Keratinocyte (primary cell): ENCODE measurements at regions not wholly inside any gene's neighbourhood (a gene's known extent, or its start where the extent isn't known, plus 50 kb on each side); places are given as distances from the start of the nearest gene placed in this dataset.

Source experiments
- DNase-seq: peaks from one replicate; pipeline ENCODE4 v3.0.0-alpha.2; 2011; ENCODE audit warnings: low read depth, missing footprints, low spot score
- FAIRE-seq: peaks from 2 replicates; lab custom pipeline; 2011; peaks lifted over from hg19 to GRCh38; lab: Jason Lieb, UNC
- H2AFZ ChIP-seq: 2 replicates; pipeline ENCODE4 v1.6.0; 2012; ENCODE audit warnings: low read length, control low read depth, inconsistent platforms; ENCODE audit not compliant: control insufficient read depth
- H3K27ac ChIP-seq: 2 replicates; pipeline ENCODE4 v1.5.1; 2011; ENCODE audit warnings: low read length; ENCODE audit not compliant: control insufficient read depth, insufficient read depth
- H3K27me3 ChIP-seq: 3 replicates; pipeline ENCODE4 v1.6.0; 2011; ENCODE audit warnings: low read length; ENCODE audit not compliant: control insufficient read depth, insufficient read depth; ENCODE audit errors: extremely low read depth
- H3K36me3 ChIP-seq, 2 experiments: 2 replicates in 1 of 2; 3 replicates in 1 of 2; pipeline ENCODE4 v1.5.1; 2011; ENCODE audit warnings: low read length in 2 of 2, mild to moderate bottlenecking in 1 of 2; ENCODE audit not compliant: control insufficient read depth in 2 of 2, insufficient read depth in 2 of 2; ENCODE audit errors: extremely low read depth in 1 of 2
- H3K4me1 ChIP-seq: 3 replicates; pipeline ENCODE4 v1.5.1; 2011; ENCODE audit warnings: low read length; ENCODE audit not compliant: control insufficient read depth, insufficient read depth; ENCODE audit errors: extremely low read depth
- H3K4me2 ChIP-seq: 3 replicates; pipeline ENCODE4 v1.6.0; 2011; ENCODE audit warnings: low read depth, low read length; ENCODE audit not compliant: control insufficient read depth, insufficient read depth; ENCODE audit errors: extremely low read depth
- H3K4me3 ChIP-seq, 3 experiments: fragments of 200-600 bp in 1 of 3; sonication (generic) in 1 of 3; 2 replicates in 2 of 3; 3 replicates in 1 of 3; pipeline ENCODE4 v1.5.1; 2011 to 2016; ENCODE audit warnings: low read length in 3 of 3, mild to moderate bottlenecking in 3 of 3, control low read depth in 2 of 3, inconsistent platforms in 1 of 3, low read depth in 1 of 3, mixed read lengths in 1 of 3, mixed run types in 1 of 3, moderate library complexity in 1 of 3; ENCODE audit not compliant: control insufficient read depth in 2 of 3, insufficient read depth in 2 of 3; ENCODE audit errors: extremely low read depth in 1 of 3
- H3K79me2 ChIP-seq: 2 replicates; pipeline ENCODE4 v1.6.0; 2012; ENCODE audit warnings: low read length; ENCODE audit not compliant: control insufficient read depth, insufficient read depth
- H3K9ac ChIP-seq: 3 replicates; pipeline ENCODE4 v1.6.0; 2011; ENCODE audit warnings: low read length; ENCODE audit not compliant: control insufficient read depth, insufficient read depth; ENCODE audit errors: extremely low read depth
- H3K9me1 ChIP-seq: 3 replicates; pipeline ENCODE4 v1.6.0; 2011; ENCODE audit warnings: low read length; ENCODE audit not compliant: control insufficient read depth, insufficient read depth; ENCODE audit errors: extremely low read depth
- H3K9me3 ChIP-seq: 2 replicates; pipeline ENCODE4 v1.5.1; 2012; ENCODE audit warnings: low read depth, low read length; ENCODE audit not compliant: control insufficient read depth
- H4K20me1 ChIP-seq: 3 replicates; pipeline ENCODE4 v1.6.0; 2011; ENCODE audit warnings: low read length; ENCODE audit not compliant: control insufficient read depth, insufficient read depth; ENCODE audit errors: extremely low read depth
- EZH2 ChIP-seq: IDR thresholded peaks from one replicate; pipeline ENCODE4 v1.6.1; 2012; ENCODE audit warnings: inconsistent platforms, mild to moderate bottlenecking, low read length, moderate library complexity
- dilution Hi-C: fragments of 300-500 bp; cut with MboI; formaldehyde crosslinking; loops from one replicate; pipeline ENCODE4 v1.7.0; 2020; ENCODE audit warnings: low sequenced_read_pairs; ENCODE audit not compliant: extremely low pct_ligation_motif_present
- TF ChIP-seq, protein P1 (sequence below), 3 experiments: IDR thresholded peaks in 1 of 3; conservative IDR thresholded peaks in 1 of 3; optimal IDR thresholded peaks in 1 of 3; 2 replicates in 2 of 3; 3 replicates in 1 of 3; pipeline versions ENCODE3 to v1.5.1; 2011; ENCODE audit warnings: low read length in 3 of 3, mild to moderate bottlenecking in 3 of 3, moderate library complexity in 2 of 3, control low read depth in 1 of 3, inconsistent platforms in 1 of 3; ENCODE audit not compliant: insufficient read depth in 2 of 3; ENCODE audit errors: extremely low read depth in 1 of 3

DNA sequence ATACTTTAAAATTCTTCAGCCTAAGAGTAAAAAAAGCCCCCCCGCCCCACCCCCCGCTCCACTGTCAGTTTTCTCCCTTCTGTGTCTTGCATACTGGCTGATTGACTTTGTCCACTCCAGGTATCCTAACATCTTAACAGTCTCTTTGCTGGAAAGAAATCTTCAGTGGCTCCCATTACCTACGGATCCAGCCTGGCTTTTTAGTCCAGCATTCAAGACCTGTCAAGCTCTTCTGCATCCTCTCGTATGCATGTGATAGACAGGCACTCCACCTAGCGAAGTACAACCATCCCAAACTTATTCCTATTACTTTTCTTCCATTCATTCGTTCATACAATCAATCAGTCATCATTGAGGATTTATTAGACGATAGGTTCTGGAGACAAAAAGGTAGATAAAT, 288.1 kb downstream of the MYCN start:
- Histone ChIP-seq H3K4me1 (no peaks in the 10 kb centered on the region), H3K79me2 (no peaks in the 10 kb centered on the region), H3K4me2 (no peak overlapping the region), H3K9me1 (no peaks in the 10 kb centered on the region), H3K9me3 (no peaks in the 10 kb centered on the region), H3K36me3 (no peaks in the 10 kb centered on the region), H2AFZ (no peak overlapping the region), H3K4me3 (no peak overlapping the region), H3K27ac (no peak overlapping the region), H3K9ac (no peak overlapping the region), H4K20me1 (no peaks in the 10 kb centered on the region), H3K27me3 (peaks cover 10% of the 10 kb centered on the region)
- dilution Hi-C loops = no loop called here
- TF ChIP-seq, protein P1, sequence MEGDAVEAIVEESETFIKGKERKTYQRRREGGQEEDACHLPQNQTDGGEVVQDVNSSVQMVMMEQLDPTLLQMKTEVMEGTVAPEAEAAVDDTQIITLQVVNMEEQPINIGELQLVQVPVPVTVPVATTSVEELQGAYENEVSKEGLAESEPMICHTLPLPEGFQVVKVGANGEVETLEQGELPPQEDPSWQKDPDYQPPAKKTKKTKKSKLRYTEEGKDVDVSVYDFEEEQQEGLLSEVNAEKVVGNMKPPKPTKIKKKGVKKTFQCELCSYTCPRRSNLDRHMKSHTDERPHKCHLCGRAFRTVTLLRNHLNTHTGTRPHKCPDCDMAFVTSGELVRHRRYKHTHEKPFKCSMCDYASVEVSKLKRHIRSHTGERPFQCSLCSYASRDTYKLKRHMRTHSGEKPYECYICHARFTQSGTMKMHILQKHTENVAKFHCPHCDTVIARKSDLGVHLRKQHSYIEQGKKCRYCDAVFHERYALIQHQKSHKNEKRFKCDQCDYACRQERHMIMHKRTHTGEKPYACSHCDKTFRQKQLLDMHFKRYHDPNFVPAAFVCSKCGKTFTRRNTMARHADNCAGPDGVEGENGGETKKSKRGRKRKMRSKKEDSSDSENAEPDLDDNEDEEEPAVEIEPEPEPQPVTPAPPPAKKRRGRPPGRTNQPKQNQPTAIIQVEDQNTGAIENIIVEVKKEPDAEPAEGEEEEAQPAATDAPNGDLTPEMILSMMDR (optimal IDR thresholded peaks at IDR 0.05 in 1 of 3, IDR thresholded peaks at IDR 0.05 in 1 of 3, conservative IDR thresholded peaks at IDR 0.05 in 1 of 3; ENCODE audit: extremely low read depth in 1 of 3, insufficient read depth in 2 of 3, low read length in 3 of 3) = no peak
- TF ChIP-seq EZH2 = no peak
- no peak for FAIRE-seq
- DNase-seq = no peak

DNA sequence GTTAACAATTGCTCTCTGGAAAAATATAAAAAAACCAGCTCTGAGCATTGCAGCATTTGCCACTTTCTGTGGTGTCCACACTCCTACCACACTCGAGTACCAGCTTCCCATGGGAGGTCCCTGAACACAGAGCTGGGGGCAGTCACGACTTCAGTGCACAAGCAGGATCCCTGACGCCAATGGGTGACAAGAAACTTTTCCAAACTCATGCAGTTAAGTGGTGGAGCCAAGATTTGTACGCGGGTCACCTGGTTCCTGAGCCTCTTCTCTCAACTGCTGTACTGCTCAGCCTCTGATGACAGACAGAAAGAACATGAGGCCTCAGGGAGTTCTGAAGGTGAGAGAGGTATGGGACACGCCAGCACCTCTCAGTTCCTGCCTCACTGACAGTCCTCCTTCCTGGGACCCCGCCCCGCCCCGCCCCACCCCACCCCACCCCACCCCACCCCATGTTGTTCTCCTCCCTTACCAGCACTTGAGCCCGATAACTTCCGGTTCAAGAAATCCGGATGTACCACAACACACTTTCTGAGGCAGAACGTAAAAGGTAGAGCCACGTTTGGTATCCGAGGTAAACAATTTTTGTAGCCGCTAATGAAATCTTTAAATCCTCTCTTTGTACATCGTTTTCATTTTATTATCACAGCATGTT, 287.6 kb downstream of the MYCN start:
- H3K27me3 ChIP-seq = peaks cover 10% of the 10 kb centered on the region
- no peak for TF ChIP-seq EZH2
- TF ChIP-seq, protein P1 (optimal IDR thresholded peaks at IDR 0.05 in 1 of 3, IDR thresholded peaks at IDR 0.05 in 1 of 3, conservative IDR thresholded peaks at IDR 0.05 in 1 of 3; ENCODE audit: extremely low read depth in 1 of 3, insufficient read depth in 2 of 3, low read length in 3 of 3) = no peak
- H4K20me1 ChIP-seq = no peaks in the 10 kb centered on the region
- no peak overlapping the region for H3K4me2 ChIP-seq
- H3K9ac ChIP-seq = no peak overlapping the region
- no peak overlapping the region for H2AFZ ChIP-seq
- dilution Hi-C loops = no loop called here
- no peaks in the 10 kb centered on the region for H3K9me1 ChIP-seq
- FAIRE-seq (no peak), DNase-seq (no peak)
- no peaks in the 10 kb centered on the region for H3K36me3 ChIP-seq
- no peaks in the 10 kb centered on the region for H3K9me3 ChIP-seq
- H3K4me3 ChIP-seq = no peak overlapping the region
- no peaks in the 10 kb centered on the region for H3K4me1 ChIP-seq
- no peaks in the 10 kb centered on the region for H3K79me2 ChIP-seq
- H3K27ac ChIP-seq = no peak overlapping the region
